Lower leg skin (tissue), 3 donors: ENCODE measurements at regions not wholly inside any gene's neighbourhood (a gene's known extent, or its start where the extent isn't known, plus 50 kb on each side); places are given as distances from the start of the nearest gene placed in this dataset.

Experiments used
- CTCF ChIP-seq, 3 donors: fragments of 450-650 bp; IDR thresholded peaks; one replicate each; pipeline ENCODE4 v1.5.1; 2016; ENCODE audit warnings: antibody characterized with exemption in 3 of 3, mild to moderate bottlenecking in 3 of 3, moderate library complexity in 2 of 3
- POLR2A ChIP-seq, 2 donors: fragments of 450-650 bp; IDR thresholded peaks; one replicate each; pipeline ENCODE4 v1.6.1; 2016 to 2017; ENCODE audit warnings: antibody characterized with exemption in 2 of 2, mild to moderate bottlenecking in 1 of 2, moderate library complexity in 1 of 2

DNA sequence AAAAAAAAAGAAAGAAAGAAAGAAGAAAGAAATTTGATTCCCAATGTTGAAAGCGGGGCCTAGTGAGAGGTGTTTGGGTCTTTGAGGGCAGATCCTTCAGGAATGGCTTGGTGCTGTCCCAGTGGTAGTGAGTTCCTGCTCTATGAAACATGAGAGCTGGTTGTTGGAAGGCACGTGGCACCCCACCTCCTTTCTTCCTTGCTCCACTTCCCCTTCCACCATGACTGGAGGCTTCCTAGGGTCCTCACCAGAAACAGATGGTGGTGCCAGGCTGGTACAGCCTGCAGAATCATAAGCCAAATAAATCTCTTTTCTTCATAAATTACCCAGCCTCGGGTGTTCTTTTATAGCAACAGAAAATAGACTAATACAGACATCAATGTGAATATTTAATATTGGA, 147.3 kb upstream of the KCNJ18 start:
- no peak for TF ChIP-seq CTCF (IDR thresholded peaks at IDR 0.05)
- no peak for TF ChIP-seq POLR2A (IDR thresholded peaks at IDR 0.05)
